NCI-H2196 treated with DMSO at 0.1 percent for 48 hours (cell line): ENCODE measurements at regions not wholly inside any gene's neighbourhood (a gene's known extent, or its start where the extent isn't known, plus 50 kb on each side); places are given as distances from the start of the nearest gene placed in this dataset.

ENCODE experiments used
- DNase-seq: peaks from one replicate; lab custom pipeline; 2025; ENCODE audit not compliant: unreplicated experiment; lab: John Stamatoyannopoulos, UW

DNA sequence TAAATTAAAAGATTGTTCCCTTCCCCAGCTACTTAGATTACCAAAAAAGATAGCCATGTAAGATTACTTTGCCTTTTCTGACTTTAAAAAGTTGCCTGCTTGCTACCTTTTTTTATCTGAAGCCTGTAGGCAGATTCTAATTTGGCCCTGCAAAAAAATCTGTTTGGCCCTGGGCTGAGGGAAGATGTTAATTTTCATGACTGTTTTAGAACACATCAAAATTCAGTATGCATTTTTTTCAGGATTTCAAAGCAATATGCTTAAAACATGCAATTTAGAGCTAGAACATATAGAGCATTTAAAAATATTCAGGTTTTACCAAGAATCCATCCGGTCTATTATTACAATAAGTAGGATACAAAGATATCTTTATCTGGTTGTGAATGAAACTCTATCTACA lies 563.6 kb downstream of the NR2F1-AS1 start:
- DNase-seq, result no peak

DNA sequence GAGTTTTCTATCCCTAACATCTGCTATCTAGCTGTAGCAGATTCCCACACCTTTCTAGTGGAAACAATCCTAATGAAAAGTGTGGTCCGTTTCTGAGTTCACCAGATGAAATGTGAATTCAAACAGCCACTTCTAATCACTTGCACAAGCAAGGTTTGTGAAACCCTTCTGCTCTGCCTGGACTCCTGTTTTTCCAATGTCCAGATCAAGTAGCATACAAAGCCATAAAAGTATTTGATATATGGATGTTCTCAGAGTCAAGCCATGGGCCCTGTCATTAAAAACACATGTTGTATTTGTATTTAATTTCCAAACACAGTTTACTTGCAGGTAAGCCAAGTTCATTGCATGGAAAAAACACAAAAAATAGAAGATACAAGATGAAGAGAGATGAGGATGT lies 570.4 kb downstream of the NR2F1-AS1 start:
- DNase-seq, result no peak

DNA sequence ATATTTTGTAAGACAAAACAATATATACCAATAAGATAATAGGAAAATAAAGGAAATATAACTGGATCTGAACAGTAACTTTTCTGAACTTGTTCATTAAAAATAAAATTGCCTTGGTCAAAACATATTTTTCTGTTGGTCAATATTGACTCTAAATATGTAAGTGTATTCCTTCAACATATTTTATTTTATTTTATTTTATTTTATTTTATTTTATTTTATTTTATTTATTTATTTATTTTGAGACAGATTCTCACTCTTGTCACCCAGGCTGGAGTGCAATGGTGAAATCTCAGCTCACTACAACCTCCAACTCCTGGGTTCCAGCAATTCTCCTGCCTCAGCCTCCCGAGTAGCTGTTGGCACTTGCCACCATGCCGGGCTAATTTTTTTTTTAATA lies 571.0 kb downstream of the NR2F1-AS1 start:
- no peak for DNase-seq

DNA sequence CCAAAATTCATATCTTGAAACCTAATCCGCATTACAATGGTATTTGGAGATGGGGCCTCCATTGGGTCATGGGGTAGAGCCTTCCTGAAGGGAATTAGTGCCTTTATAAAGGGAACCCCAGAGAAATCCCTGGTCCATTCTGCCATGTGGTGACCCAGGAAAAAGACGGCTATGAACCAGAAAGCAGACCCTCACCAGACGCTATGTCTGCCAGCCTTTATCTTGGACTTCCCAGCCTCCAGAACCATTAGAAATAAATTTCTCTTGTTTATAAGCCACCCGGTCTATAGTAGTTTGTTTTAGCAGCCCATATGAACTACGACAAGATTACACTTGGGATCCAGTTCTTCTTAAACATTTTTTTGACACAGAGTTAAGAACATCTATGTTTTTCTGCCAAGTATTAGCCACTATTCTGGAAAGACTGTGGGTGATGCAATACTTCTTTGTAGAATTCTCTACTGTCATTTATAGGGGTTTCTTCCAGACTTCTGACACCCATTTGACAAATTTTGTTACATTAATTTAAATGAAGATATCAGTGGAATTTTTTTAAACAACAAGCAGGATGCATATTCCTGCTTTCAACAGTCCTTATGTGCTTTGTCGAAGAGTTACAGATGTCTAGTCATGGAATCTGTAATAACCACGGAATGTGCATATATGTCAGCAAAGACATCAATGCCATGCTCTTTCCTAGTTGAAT lies 572.4 kb downstream of the NR2F1-AS1 start:
- DNase-seq, result no peak

DNA sequence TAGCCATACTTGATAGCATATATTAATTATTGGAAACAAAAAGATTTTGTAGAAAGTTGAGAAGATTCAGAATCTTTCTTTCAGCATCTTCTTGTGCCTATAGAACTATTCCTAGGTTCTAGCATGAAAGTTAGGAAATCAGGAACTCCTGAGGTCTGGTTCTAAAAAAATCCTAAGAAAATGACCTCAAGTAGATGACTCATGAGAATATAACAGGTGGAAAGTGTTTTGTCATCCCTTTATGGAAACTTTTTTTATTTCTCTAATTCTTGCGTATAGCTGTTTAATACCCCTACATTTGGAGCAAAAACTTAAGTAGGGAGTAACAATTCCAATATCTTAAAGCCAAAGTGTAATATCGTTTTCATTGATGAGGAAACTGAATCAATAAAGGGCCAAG lies 574.1 kb downstream of the NR2F1-AS1 start:
- DNase-seq, result no peak

DNA sequence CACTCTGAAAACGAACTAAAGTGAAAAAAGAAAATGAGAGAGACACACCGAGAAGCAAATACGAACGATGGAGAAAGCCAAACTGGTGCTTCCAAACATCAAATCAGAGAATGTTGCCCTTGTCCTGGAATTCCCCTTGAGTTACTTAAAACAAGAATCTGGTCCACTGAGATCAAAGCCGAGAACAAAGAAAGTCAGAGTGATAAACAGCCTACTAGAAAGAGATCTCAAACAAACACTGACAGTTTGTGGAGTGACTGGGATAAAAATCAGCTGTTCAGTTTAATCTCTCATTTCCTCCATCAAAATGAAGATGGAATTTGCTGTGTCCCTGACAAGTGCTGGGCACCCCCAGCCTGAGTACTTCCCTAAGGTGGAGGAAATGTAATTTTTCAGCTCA lies 582.6 kb downstream of the NR2F1-AS1 start:
- DNase-seq, result no peak

DNA sequence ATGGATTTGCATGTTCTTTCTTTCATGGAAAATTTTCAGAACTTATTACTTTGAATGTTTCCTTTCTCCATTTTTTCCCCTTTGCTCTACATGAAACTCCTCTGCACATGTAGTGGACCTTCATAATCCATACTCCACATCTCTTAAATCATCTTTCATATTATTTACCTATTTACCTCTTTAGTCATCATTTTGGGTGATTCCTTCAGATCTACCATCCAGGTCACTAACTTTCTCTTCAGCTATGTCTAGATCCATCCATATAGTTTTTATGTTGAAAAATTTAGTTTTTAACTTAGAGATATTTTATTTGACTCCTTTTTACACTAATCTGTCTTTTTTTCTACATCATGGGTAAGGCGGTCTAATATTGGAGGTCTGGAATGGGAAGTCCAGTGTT lies 586.6 kb downstream of the NR2F1-AS1 start:
- DNase-seq, result no peak

DNA sequence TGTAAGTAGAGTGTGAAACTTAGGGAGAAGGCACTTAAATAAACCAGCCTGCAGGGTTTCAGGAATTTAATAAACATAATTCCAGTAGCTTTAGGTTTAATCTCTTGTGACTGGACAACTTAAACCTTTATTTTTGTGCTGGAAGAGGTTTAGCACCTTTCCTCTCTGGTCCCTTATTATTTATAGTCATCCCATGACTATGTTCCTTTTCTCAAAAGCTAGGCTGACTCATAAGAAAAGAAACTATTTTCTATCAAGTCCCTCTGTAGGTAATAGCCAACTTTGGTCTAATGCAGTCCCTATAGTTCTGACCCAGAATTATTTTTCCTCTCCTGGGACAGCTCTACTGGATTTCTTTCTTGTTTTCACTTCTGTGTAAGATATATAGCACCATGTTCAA lies 588.9 kb downstream of the NR2F1-AS1 start:
- no peak for DNase-seq

DNA sequence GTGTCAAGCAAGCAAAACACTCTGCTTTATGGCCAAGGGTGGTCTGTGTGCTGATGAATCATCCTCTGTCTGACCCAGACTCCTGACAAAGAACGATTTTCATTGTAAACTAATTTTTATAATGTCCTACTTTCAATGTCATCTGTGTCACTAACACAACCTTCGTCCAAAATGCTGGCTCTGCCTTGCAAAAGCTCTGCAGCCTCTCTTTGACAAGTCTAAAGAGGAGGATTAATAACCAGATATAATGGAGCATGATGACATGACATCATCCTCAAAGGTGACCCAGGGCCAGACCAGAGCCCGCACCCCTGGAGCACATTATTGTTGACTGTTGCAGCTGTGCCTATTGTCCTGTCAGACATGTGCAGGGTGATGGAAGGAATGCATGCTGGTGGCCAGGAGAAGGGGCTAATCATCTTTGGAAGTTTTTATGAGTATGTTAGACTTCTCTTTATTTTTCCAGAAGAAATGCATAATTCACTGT lies 589.4 kb downstream of the NR2F1-AS1 start:
- DNase-seq, result no peak

DNA sequence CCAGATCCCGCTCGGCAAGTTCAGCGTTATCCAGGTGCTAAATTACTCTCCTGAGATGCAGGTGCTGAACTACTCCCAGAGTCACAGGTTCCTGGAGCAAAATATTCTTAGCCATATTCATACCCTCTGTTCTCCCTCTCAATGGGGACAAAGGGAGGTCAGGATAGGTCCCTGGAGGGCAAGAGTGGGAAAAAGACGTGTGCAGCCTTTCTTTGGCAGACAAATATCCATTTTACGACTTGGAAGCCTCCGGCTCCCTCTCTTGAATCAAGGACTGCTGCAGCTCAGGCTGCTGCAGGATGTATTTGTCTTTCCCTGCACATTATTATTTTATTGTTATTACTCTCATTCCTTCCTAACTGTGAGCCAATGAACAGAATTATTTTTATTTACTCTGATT lies 590.2 kb downstream of the NR2F1-AS1 start:
- DNase-seq, result no peak

DNA sequence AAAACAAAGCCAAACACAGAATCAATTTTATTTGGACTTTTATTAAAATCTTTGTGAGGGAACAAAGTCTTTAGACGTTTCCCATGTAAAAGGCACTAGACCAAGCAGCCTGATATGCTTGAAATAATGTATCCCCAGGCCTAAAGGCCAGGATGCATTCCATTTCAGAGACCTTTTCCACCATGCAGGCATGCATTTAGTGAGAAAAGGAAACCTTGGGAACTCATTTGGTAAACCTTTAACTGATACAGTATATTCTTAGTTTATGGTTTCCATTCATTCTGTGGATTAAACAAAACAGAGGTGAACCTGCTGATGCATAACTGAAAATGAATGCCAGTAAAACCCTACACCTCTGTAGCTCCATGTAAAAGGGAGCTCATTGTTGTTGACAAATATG lies 600.0 kb downstream of the NR2F1-AS1 start:
- DNase-seq, result no peak

DNA sequence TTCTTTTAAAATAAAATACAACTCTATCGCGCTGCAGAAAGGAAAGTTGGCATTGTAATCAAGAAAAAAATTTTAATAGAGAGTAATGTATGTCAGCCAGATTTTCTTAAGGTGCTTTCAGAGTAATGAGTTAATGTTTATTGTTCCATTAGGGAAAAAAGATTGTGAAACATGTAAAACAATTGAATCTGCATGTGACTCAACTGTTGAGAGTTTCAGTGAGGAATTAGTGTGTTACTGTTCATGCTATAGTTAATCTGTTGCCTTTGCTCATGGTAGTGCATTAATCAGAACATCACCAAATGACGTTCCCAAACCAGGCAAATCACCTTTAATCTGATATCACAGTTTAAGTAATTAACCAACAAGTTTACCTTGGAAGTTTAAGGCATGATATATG lies 600.5 kb downstream of the NR2F1-AS1 start:
- DNase-seq, result no peak

DNA sequence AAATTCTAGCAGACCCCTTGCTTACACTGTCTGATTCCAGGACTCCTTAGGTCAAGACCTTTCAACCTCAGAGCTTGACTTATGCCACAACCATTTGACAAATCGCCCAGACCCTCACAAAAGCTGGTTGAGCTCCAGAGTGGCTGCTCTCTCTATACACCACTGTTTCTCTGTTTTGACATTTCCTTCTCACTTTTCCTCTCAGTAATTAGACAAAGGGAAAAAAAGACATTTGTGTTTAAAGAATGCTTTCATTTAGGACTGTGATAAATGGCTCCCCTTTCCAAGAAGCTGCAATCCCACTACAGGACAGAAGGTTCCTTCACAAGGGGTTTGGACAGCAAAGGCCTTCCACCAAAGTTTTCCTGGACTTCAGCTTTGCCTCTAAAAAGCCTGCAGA lies 601.3 kb downstream of the NR2F1-AS1 start:
- DNase-seq, result no peak

DNA sequence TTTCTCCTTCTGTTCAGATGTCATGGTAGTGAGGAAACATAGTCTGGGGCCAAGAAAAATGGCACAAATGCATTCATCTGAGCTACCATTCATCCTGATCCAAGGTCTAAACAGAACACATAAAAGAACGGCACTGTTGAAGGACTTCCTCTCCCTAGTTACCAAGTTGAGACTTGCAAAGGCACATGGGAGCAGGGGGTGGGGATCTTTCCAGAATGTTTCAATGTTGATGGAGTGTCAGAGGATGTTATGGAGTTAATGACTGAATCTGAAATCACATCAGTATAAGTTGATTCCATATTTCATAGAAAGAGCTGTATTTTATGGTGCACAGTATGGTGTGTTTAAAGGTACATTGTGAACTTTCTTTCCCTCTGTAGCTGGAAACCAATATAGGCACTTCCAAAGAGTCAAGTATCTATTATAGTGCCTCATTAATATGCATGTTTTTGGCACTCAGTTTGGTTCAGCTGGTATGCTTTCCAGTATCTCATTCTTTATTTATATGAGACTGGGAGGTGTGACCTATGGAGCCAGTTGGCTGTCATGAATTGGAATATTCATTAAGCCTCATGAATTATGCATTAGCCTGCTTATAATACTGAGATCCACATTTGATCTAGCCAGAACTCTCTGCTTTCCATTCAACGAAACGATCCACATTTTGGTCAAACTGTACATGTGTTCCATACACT lies 603.0 kb downstream of the NR2F1-AS1 start:
- DNase-seq, result no peak

DNA sequence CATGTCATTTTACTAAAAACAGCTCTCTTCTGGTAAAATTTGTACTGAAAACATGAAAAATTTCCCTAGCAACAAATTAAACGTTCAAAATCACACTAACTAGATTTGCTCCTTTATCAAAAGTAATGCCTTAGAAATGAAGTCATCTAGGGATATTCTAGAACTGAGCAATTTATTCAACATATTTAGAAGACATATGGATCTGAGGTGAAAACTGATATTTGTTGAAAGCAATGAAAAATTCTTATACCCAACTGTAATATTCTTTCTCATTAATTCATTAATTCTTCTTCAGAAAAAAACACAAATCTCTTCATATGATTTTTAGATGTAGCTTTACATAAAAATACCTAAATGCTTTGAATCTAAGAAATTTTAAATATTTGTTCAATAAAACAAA lies 604.9 kb downstream of the NR2F1-AS1 start:
- no peak for DNase-seq

DNA sequence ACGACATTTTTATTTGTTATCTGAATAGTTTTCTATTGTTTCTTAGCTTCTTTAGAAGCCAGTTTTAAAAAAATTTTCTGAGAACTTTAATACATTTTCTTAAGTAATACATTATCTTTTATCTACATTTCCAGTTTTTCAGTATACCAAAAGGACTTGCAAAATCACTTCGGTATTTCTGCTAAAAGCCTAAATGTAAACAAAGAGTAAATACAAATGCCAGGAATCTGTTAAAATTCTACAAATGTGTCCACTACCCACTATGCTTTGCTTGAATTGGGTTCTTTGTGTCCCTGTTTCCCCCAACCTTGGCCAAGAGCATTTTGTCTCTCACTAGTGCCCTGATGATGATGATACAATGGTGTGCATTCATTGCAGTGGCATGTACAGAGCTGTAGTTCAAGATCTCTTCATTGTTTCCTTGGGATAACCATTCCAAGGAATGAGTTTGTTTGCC lies 611.2 kb downstream of the NR2F1-AS1 start:
- DNase-seq, result no peak

DNA sequence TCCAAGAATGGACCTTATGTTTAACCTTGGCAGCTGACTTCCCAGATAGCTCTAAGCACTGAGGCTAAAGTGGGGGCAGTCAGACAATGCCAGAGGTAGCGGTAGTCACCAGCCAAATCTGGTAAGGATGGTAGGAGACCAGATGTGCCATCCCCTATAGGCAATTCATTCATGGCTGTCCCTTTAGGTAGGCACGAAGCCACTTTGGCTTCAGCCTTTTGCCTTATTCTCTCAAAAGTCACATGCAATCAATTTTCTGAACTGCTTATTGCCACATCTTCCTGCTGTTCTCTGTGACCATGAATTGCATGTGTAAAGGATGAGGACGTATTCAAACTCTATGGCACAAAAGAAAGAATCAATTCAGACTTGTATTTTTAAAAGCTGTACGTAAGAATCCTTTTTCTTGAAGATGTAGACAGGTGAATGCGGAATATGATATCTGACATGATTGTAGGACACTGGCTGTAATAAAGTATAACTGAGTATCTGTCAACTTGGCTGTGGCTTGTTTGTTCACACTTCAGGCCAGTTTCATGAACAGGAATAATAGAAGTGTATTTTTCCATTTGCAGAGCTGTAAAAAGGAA lies 611.7 kb downstream of the NR2F1-AS1 start:
- no peak for DNase-seq

DNA sequence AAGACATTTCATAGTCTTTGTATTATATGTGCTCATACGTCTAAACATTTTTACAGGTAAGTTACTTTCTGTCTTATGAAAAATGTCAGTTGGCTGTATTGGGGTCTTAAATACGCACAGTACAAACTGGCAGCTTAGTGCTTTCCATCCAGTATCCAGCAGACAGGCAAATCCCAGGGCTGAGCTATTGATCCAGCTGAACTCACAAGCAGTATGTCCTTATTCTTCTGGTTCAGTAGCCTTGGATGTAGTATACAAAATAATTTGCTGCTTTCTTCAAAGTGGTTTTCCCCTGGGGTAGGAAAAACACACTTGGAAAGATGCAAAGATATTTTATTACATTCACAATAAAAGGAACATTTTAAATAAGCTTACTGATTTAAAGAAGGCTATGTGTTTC lies 617.2 kb downstream of the NR2F1-AS1 start:
- no peak for DNase-seq

DNA sequence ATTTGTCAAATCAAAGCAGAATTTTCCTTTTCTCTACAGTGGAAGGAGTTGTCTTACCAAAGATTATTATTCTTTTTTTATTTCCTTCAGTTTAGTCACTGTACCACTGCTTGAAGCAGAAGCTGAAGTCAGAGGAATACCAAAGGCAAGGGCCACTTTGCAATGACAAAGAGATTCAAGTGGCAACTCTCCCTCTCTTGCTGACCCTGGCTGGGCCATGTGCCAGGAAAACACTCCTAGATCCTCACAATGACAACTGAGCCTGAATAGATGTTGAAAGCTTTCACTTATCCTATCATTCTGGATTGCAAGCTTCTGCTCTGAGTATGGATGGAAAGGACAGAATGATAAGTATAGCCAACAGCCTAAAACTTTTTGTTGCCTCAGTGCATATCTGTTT lies 618.3 kb downstream of the NR2F1-AS1 start:
- peak; percentile 24 for DNase-seq

DNA sequence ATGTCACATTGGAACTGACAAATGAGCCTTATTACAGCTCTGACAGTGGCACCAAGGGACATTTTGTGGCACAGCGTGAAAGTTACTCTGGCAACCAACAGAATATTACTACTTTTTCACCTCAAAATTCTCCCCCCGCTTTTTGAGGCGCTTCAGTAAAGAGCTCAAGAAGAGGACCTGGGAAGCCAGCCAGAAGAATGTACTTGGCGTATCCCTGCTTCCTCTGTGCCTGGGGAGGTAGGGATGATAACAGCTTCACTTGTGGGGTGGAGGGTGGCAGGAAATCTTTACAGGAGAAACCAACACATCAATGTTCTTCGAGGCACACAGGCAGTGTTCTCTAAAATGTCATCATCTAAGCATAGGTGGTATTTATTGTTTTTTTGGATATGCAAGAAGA lies 624.1 kb downstream of the NR2F1-AS1 start:
- DNase-seq, result no peak

DNA sequence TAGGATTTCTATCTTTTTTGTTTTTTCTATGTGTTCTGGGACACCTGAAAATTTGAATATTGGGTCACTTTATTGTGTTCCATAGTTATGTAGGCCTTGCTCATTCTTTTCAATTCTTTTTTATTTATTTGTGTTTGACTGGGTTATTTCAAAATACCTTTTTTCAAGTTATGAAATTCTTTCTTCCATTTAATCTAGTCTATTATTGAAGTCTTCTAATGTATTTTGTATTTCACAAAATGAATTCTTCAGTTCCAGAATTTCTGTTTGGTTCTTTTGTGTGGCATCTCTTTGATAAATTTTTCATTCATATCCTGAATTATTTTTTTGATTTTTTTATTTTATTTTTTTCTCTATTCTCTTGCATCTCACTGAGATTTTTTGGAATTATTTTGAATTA lies 628.8 kb downstream of the NR2F1-AS1 start:
- DNase-seq, result no peak

DNA sequence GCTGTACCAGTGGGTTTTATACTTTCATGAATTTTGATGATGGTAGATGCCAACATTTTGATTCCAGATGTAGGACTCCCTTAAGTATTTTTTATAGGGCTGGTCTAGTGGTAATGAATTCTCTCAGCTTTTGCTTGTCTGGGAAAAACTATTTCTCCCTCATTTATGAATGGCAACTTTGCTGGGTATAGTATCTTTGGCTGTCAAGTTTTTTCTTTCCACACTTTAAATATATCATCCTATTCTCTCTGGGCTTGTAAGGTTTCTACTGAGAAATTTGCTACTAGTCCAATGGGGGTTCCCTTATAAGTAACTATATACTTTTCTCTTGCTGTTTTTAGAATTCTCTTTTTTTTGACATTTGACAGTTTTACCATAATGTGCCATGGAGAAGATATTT lies 629.3 kb downstream of the NR2F1-AS1 start:
- DNase-seq, result no peak
